ENCODE measurements at regions not wholly inside any gene's neighbourhood (a gene's known extent, or its start where the extent isn't known, plus 50 kb on each side); places are given as distances from the start of the nearest gene placed in this dataset.

DNA sequence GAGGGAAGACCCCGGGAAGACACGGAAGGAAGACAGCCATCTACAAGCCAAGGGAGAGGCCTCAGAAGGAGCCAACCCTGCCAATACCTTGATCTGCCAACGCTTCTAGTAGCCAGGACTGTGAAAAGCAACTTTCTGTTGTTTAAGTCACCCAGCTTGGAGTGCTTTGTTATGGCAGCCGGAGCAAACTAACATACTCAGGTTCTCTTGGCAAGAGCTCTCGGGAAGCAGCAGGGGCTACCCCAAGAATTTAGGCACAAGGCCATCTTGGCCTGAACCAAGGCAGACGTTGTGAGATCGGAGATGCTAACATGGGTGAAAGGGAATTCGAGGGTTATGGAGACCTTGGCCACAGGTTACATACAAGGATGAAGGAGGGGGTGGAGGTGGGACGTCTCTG, 78.6 kb upstream of the KLHL29 start:
- TF ChIP-seq, protein P1, sequence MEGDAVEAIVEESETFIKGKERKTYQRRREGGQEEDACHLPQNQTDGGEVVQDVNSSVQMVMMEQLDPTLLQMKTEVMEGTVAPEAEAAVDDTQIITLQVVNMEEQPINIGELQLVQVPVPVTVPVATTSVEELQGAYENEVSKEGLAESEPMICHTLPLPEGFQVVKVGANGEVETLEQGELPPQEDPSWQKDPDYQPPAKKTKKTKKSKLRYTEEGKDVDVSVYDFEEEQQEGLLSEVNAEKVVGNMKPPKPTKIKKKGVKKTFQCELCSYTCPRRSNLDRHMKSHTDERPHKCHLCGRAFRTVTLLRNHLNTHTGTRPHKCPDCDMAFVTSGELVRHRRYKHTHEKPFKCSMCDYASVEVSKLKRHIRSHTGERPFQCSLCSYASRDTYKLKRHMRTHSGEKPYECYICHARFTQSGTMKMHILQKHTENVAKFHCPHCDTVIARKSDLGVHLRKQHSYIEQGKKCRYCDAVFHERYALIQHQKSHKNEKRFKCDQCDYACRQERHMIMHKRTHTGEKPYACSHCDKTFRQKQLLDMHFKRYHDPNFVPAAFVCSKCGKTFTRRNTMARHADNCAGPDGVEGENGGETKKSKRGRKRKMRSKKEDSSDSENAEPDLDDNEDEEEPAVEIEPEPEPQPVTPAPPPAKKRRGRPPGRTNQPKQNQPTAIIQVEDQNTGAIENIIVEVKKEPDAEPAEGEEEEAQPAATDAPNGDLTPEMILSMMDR (IDR thresholded peaks at IDR 0.05) = no peak

DNA sequence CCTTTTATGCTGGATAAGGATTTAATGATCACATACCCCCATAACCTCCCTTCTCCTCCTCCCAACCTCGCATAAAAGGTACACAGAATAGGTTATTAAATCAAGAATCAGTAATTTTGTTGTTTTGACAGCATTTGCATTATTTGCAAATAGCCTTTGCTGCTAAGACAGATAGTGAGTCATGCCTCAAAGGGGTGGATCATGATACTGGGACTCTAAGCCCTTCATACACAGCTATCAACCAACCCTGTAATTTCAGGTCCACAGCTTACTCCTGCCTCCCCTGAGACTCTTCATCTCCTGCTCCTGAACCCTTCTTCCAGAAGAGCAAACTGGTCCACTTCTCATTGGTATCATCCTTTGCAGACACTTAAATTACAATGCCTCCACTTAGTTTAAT, 73.8 kb upstream of the KLHL29 start:
- TF ChIP-seq, protein P1 (IDR thresholded peaks at IDR 0.05) = no peak

DNA sequence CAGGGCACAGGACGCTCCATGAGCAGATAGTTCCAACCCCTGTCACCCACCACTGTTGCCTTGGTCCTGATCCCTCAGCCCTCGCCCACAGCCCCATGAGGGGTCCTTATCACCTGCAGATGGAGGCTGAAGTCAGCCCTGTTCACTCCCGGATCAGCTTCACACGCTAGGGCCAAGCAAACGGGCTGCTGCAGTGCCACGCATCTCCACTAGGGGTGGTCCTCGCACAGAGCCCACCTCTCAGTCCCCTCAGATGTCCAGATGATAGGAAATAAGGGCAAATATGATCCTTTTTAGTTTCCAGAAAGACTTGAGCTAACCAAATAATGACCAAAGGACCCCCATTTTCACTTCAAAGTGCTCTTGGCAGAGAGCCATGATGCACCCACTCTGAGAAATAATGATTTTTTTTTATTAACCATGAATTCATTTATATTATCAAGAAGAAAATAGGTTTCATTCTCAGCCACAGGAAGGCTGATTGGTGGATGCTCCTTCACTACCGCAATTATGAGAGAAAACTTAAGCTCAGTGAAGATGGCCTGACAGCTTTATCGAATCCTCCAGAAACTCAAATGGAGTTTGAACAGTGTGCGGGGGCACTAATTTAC, 71.9 kb upstream of the KLHL29 start:
- TF ChIP-seq, protein P1 (IDR thresholded peaks at IDR 0.05) = peak; percentile 61

DNA sequence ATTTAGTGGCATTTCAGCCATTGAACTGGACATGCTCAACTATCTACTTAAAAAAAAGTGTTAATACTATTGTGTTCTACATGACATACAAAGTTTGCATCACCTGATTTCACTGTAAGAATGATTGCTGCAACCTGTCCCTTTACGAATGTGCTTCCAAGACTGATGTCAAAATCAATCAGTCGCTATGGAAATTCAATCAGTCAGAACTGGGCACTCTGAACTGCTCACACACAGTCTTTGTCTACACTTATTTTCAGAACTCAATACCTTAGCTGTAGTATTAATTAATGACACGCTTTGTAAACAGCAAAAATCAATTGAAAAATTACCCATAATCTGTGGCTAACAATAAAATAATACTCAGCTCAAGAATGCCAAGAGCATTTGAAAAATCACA, 70.3 kb upstream of the KLHL29 start:
- TF ChIP-seq, protein P1 (IDR thresholded peaks at IDR 0.05) = no peak

DNA sequence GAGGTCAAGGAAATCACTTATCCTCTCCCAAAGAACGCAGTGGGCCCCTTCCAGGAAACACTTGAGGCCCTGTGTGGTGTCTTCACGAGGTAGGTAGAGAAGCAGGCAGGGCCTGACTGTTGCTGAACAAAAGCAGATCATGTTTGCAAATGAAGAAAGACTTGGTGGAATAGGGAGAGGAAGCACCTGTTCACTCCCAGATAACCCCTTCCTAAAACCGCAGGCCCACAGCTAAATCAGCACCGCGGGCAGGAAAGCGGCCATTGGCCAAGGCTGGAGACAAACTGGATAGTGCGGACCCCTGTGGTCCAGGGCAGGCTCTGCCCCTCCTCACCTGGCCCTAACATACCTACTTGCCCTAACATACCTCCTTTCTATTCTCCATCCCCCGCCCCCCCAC, 64.9 kb upstream of the KLHL29 start:
- TF ChIP-seq, protein P1 (IDR thresholded peaks at IDR 0.05) = no peak

DNA sequence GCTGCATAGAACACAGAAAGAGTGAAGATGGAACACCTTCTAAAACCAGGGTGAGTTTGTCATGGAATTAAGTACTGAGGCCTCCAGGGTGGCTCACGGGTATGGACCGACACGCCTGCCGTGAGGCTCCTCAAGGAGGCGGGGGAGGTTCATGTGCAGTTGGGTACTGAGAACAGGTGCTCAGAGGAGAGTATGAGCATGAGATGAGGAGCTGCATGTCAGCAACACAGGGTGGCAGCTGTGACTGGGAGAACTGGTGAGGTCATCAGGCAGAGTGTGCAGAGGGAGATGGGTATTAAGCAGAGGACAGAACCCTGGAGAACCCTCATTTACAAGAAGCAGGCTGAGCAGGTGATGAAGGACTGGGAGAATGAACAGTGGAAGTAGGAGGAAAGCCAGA, 63.2 kb upstream of the KLHL29 start:
- TF ChIP-seq, protein P1 (IDR thresholded peaks at IDR 0.05) = no peak

DNA sequence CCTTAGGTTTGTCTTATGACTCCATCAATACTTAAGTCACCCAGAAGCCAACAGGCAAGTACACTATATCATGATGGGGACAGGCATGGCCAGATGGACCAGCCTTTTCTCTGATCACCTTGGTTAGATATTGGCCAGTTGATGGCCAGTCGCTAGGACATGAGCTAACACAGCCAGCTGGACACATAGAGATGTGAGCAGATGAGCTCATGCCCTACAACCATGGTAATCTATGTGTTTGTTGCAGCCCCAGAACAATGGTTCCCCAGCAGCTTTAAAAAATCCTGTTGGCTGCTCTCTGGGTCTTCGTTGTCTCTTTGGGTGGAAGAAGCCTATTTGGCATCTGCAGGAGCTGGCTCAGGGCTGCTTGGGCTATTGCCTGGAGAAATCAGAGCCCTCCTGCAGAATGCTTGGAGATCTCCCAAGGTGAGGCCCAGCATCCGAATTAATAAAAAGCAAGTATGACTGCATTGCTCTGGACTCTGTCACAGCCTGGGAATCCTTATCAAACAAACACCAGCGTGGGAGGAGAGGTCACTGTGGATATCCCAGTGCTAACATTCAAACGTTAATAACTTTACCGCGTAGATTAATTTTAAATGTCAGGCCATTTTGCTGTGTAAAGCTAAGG, 62.3 kb upstream of the KLHL29 start:
- TF ChIP-seq, protein P1 (IDR thresholded peaks at IDR 0.05) = no peak

Measured in LNCAP (cell line).